HCEC 1CT (cell line): ENCODE measurements at regions not wholly inside any gene's neighbourhood (a gene's known extent, or its start where the extent isn't known, plus 50 kb on each side); places are given as distances from the start of the nearest gene placed in this dataset.
A peak's percentile ranks its signal among the peaks of the same experiment; 100 is the strongest.
"Not testable (repeated sequence)": the region's sequence is repeated elsewhere in the genome, so short reads cannot be mapped to it uniquely, and the experiment has no call there.

Source experiments
- DNase-seq: peaks from one replicate; pipeline ENCODE4 v3.0.0-alpha.2; 2017

DNA sequence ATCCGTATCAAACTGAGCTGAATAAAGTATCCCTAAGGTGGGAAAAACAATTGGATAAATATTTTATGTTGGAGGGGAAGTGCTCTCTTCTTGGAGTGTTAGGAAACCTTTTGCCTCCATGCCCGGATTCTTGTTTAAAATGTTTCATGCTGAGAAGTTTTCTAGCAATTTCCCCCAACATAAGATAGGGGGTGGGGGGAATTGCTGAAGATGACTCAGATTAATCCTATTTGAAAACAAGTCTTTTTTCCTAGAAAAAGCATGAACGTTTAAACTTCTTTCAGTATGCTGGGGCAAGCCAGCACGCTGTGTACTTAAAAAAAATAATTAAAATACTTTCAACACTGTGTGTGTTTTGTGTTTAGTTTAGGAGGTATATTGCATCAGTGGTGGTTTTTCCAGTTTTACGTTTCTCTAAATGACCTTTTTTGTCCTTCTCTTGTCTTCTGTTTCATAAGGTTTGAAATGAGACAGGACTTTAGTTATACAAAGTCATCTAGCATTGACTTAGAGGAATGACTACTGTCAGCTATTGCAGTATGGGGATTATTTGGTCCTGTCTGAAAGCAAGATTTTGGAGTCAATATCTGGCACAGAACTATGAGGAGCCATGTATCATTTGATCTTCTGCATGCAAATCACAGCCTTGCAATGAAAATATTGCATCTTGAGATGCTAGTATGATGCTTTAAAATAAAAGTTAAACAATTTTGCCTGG is 295.9 kb downstream of the GATA3 start:
- DNase-seq, result no peak

- no peak for DNase-seq
Observed at GRCh38 chr10:8352171-8353075, 297.9 kb downstream of the GATA3 start.

DNA sequence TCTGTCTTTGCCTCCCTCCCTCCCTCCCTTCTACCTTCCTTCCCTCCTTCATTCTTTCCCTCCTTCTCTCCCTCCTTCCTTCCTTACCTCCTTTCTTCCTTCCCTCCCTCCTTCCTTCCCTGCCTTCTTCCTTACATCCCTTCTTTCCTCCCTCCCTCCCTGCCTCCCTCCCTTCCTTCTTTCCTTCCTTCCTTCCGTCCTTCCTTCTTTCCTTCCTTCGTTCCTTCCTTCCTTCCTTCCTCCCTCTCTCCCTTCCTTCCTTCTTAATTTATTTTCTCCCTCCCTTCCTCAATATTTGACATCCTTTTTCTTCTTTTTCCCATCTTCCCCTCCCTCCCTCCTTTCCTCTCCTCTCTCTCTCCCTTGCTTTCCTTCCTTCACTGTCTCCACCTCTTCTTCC is 301.8 kb downstream of the GATA3 start:
- DNase-seq, result no peak

- DNase-seq, result no peak
Observed at GRCh38 chr10:8359467-8359866, 305.0 kb downstream of the GATA3 start.

GRCh38 chr10:8360365-8360764 is 305.9 kb downstream of the GATA3 start:
- no peak for DNase-seq

GRCh38 chr10:8360814-8361509 is 306.5 kb downstream of the GATA3 start:
- DNase-seq, result no peak

- DNase-seq, result no peak
Observed at GRCh38 chr10:8361510-8361844, 307.0 kb downstream of the GATA3 start.

- DNase-seq, result no peak
Observed at GRCh38 chr10:8365935-8366911, 311.7 kb downstream of the GATA3 start.

- DNase-seq, result not testable (repeated sequence)
Observed at GRCh38 chr10:8367672-8368411, 313.4 kb downstream of the GATA3 start.

GRCh38 chr10:8369666-8370065 is 315.2 kb downstream of the GATA3 start:
- no peak for DNase-seq

GRCh38 chr10:8374334-8374733 is 319.8 kb downstream of the GATA3 start:
- DNase-seq, result no peak

GRCh38 chr10:8375137-8375536 is 320.6 kb downstream of the GATA3 start:
- no peak for DNase-seq

- no peak for DNase-seq
Observed at GRCh38 chr10:8378198-8378983, 323.9 kb downstream of the GATA3 start.

DNA sequence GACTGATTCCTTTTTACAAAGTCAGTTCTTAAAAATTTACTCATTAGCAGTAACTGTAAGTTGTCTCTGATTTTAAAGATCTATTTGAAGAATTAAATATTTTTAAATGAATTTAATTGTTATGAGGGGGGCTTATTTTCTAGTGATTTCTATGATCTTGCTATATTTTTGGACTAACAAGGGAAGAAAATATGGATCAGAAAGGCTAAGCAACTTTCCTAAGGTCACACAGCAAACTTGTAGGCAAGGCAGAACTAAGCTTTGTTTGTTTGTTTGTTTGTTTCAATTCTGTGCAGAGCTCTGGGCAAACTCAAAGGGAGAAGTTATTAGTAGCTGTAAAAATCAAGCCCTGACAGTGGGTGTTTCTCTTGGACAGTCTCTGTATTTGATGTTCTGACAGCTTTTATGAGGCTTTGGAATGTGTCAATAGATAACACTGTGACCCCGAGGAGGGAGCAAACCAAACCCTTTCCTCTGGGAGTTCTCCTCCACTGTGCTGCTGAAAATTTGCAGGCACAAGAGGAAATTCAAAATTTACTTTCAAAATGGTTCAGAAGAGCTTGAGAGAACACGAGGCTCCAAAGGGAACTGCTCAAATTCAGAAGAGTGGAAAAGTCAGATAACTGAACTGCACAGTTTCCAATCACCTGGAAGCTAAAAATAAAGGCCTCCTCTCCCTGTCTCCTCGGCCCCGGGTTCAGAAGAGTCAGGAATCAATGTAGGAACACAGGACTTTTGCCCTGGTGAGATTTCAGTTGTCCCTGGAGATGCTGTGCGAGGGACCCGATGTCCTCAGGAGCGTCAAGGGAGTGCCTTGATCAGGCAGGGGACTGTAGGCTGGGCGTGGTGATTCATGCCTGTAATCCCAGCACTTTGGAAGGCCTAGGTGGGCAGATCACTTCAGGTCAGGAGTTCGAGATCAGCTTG is 325.7 kb downstream of the GATA3 start:
- no peak for DNase-seq

GRCh38 chr10:8380833-8381496 is 326.5 kb downstream of the GATA3 start:
- DNase-seq, result no peak

GRCh38 chr10:8386781-8387180 is 332.3 kb downstream of the GATA3 start:
- no peak for DNase-seq

DNA sequence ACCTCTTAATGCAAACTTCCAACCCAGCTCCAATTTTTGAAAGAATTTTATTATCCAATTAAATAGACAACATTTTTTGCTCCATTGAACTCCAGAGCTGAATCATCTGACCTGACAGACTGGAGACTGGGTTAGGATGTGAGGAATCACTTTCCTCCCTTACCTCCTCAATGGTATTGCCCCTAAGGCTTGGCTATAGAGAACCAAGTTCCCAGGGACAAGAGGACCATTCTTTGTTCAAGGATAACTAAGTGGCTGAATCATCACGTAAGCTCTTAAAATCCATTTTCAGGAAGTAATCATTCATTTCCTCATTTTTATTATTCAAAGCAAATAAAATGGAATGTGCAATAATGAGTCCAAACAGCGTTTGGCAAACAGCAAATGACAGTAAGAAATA is 335.1 kb downstream of the GATA3 start:
- no peak for DNase-seq

DNA sequence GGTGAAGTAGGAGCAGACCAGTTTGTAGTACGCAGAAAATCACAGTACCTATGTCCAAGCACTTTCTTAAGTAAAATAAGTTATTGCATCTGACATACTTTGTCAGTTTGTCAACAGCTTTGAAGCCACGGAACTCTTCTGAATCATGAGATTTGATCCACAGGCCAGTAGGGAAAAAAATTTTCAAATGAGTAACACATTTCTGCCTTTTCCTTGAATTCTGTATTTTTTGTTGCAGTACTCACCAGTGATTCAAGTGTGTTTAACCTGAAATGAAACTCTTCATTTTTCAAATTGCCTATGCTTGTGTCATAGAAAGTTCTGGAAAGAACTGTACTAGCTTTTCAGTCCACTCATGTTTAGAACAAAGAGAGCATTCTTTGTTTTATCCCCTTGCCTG is 337.7 kb downstream of the GATA3 start:
- DNase-seq, result peak; percentile 3

- no peak for DNase-seq
Observed at GRCh38 chr10:8393531-8393930, 339.0 kb downstream of the GATA3 start.
